Muscle layer of colon (tissue), 2 donors: ENCODE measurements at regions not wholly inside any gene's neighbourhood (a gene's known extent, or its start where the extent isn't known, plus 50 kb on each side); places are given as distances from the start of the nearest gene placed in this dataset.
"Not testable (repeated sequence)": the region's sequence is repeated elsewhere in the genome, so short reads cannot be mapped to it uniquely, and the experiment has no call there.

Experiments used
- H3K27ac ChIP-seq: one replicate; pipeline ENCODE4 v1.7.0; 2013; ENCODE audit warnings: low read depth, mild to moderate bottlenecking, low read length, moderate library complexity
- H3K27me3 ChIP-seq, 2 donors: one replicate each; pipeline ENCODE4 v1.7.0; 2013; ENCODE audit warnings: low read length in 2 of 2, mild to moderate bottlenecking in 2 of 2; ENCODE audit not compliant: insufficient read depth in 2 of 2, control insufficient read depth in 1 of 2
- H3K36me3 ChIP-seq: one replicate; pipeline ENCODE4 v1.7.0; 2013; ENCODE audit warnings: mild to moderate bottlenecking, low read length; ENCODE audit not compliant: insufficient read depth
- H3K4me1 ChIP-seq: one replicate; pipeline ENCODE4 v1.7.0; 2013; ENCODE audit warnings: mild to moderate bottlenecking, low read length; ENCODE audit not compliant: insufficient read depth
- H3K4me3 ChIP-seq, 2 donors: one replicate each; pipeline ENCODE4 v1.7.0; 2013; ENCODE audit warnings: low read length in 2 of 2, low read depth in 1 of 2, mild to moderate bottlenecking in 1 of 2, moderate library complexity in 1 of 2
- H3K9ac ChIP-seq: one replicate; pipeline ENCODE4 v1.7.0; 2013; ENCODE audit warnings: low read length
- H3K9me3 ChIP-seq: one replicate; pipeline ENCODE4 v1.7.0; 2013; ENCODE audit warnings: mild to moderate bottlenecking, low read length
- donor health status: abdominal sarcoma.
- donor health status: Adenocarcinoma of cecum.

DNA sequence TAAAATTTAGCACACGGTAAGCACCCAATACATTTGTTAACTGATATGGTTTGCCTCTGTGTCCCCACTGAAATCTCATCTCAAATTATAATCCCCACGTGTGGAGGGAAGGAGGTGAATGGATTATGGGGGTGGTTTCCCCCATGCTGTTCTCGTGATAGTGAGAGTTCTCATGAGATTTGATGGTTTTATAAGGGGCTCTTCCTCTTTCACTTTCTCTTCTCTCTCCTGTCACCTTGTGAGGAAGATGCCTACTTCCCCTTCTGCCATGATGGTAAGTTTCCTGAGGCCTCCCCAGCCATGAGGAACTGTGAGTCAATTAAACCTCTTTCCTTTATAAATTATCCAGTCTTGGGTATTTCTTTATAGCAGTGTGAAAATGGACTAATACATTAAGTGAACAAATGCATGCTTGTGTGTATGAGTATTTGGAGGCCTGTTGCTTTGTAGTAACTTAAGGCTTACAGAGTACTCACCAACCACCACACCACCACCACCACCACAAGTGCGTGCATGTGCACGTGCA is 159.8 kb downstream of the MTX2 start:
- not testable (repeated sequence) for H3K27me3 ChIP-seq, H3K4me3 ChIP-seq, H3K9me3 ChIP-seq, H3K9ac ChIP-seq, H3K36me3 ChIP-seq, H3K4me1 ChIP-seq, H3K27ac ChIP-seq

DNA sequence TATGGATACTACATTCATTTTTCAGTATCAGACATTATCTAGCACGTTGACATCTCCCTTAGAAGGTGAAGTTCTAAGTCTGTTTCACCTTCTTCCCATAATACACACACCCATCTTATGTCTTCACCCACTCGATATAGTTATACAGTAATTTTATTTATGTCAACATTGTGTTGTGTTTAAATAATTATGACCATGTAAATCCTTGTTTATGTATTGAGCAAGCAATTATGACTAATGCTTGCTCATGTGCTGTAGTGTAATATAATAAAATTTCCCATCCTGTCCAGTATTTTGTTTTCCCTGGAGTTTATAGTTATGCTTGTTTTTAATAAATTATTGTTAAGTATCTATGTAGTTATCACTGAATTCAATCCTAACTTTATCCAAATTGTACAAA is 163.2 kb downstream of the MTX2 start:
- Histone ChIP-seq H3K27me3 (no peaks in the 10 kb centered on the region), H3K27ac (no peak overlapping the region), H3K36me3 (no peaks in the 10 kb centered on the region), H3K9me3 (no peaks in the 10 kb centered on the region), H3K9ac (no peak overlapping the region), H3K4me1 (no peaks in the 10 kb centered on the region), H3K4me3 (no peak overlapping the region)

DNA sequence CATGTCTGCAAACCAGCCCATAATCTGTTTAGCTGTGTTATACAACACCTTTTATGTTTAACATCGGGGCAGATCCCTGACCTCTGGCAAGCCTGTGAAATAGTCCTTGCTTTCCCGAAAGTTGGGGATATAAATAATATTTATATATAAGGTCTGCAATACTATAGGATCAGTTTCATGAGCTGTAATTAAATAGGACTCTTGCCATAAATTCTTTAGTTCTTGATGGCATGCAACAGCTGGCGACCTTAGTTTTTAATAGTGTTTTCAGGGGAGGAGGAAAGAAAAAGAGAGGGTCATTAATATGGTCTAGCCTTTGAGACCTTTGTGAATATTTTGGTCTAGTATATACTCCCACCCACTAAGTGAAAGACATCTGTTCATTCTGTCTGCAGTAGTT is 166.5 kb downstream of the MTX2 start:
- Histone ChIP-seq H3K4me1 (no peaks in the 10 kb centered on the region), H3K27ac (no peak overlapping the region), H3K36me3 (no peaks in the 10 kb centered on the region), H3K27me3 (no peaks in the 10 kb centered on the region), H3K9me3 (no peaks in the 10 kb centered on the region), H3K4me3 (no peak overlapping the region), H3K9ac (no peak overlapping the region)

DNA sequence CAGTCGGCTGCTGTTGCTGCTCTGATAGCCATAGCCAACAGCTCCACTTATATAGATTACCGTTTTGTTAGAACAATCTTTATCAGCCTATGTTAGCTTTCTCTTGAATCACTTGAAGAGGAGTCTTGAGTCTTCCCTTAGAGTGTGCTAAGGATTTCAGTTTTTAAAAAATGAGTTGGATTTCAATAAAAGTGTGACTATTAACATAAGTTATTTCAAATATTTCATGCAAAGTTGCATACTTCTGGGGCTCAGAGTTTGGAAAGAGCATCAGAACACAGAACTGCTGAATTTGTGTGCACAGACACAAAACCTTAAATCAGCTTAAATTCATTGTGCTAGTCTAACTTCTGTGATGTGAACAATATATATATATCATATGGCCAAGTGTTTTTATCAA is 174.7 kb downstream of the MTX2 start:
- H3K9ac ChIP-seq = no peak overlapping the region
- no peak overlapping the region for H3K4me3 ChIP-seq
- H3K9me3 ChIP-seq = no peaks in the 10 kb centered on the region
- no peaks in the 10 kb centered on the region for H3K27me3 ChIP-seq
- H3K27ac ChIP-seq = no peak overlapping the region
- H3K36me3 ChIP-seq = no peaks in the 10 kb centered on the region
- no peaks in the 10 kb centered on the region for H3K4me1 ChIP-seq

- H3K4me1 ChIP-seq = no peaks in the 10 kb centered on the region
- H3K27ac ChIP-seq = no peak overlapping the region
- H3K9me3 ChIP-seq = no peaks in the 10 kb centered on the region
- no peaks in the 10 kb centered on the region for H3K27me3 ChIP-seq
- H3K36me3 ChIP-seq = no peaks in the 10 kb centered on the region
- no peak overlapping the region for H3K4me3 ChIP-seq
- no peak overlapping the region for H3K9ac ChIP-seq
Observed at GRCh38 chr2:176445956-176446355, 176.7 kb downstream of the MTX2 start.

GRCh38 chr2:176446718-176447414 is 177.6 kb downstream of the MTX2 start:
- H3K9ac ChIP-seq = no peak overlapping the region
- no peaks in the 10 kb centered on the region for H3K9me3 ChIP-seq
- H3K27me3 ChIP-seq = no peaks in the 10 kb centered on the region
- no peak overlapping the region for H3K4me3 ChIP-seq
- no peak overlapping the region for H3K27ac ChIP-seq
- H3K4me1 ChIP-seq = no peaks in the 10 kb centered on the region
- H3K36me3 ChIP-seq = no peaks in the 10 kb centered on the region

DNA sequence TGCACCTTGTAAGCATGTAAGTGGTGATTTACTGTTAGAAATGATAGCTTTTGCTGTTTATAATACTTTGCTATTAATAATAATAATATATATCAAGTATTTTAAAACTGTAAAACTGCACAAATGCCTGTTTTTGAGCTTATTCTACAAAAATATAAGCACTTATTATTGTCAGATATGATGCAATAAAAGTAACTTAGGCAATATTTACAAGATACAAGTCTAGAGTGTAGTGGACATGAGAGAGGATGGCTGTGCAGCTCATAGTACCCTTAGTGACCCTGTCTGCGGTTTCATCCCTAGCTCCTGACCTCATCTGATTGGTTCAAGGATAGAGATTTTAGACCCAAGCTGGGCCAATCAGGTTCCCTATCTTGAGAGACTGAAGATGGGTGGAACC is 178.4 kb downstream of the MTX2 start:
- Histone ChIP-seq H3K27me3 (no peaks in the 10 kb centered on the region), H3K4me3 (no peak overlapping the region), H3K36me3 (no peaks in the 10 kb centered on the region), H3K9me3 (no peaks in the 10 kb centered on the region), H3K9ac (no peak overlapping the region), H3K27ac (no peak overlapping the region), H3K4me1 (no peaks in the 10 kb centered on the region)

DNA sequence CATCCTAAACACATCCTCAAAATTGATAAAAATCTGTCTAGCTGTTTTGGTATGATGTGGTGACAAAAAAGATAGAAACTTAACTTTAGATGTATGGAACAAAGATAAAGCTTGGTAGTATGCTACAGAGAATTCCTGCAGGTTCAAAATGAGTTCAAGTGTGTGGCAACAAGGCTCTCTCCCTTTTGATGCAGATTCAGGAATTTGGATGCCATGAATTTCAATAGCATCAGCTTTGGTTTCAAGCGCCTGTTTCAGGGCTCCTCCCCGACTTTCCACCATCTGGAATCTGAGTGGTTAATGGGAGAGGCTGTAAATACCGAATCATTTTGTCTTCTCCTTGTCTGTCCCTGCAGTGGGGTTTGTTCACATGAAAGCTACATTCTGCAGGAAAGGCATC is 180.6 kb downstream of the MTX2 start:
- peaks cover 4% of the 10 kb centered on the region for H3K4me1 ChIP-seq
- no peak overlapping the region for H3K9ac ChIP-seq
- no peaks in the 10 kb centered on the region for H3K36me3 ChIP-seq
- no peak overlapping the region for H3K4me3 ChIP-seq
- H3K27me3 ChIP-seq = no peaks in the 10 kb centered on the region
- H3K27ac ChIP-seq = no peak overlapping the region
- H3K9me3 ChIP-seq = no peaks in the 10 kb centered on the region

- Histone ChIP-seq H3K4me3 (no peak overlapping the region), H3K27ac (no peak overlapping the region), H3K9me3 (no peaks in the 10 kb centered on the region), H3K9ac (no peak overlapping the region), H3K36me3 (no peaks in the 10 kb centered on the region), H3K4me1 (peaks cover 14% of the 10 kb centered on the region), H3K27me3 (no peaks in the 10 kb centered on the region)
Observed at GRCh38 chr2:176453784-176454183, 184.5 kb downstream of the MTX2 start.

GRCh38 chr2:176454893-176455815 is 185.9 kb downstream of the MTX2 start:
- Histone ChIP-seq H3K9me3 (no peaks in the 10 kb centered on the region), H3K36me3 (no peaks in the 10 kb centered on the region), H3K9ac (no peak overlapping the region), H3K27me3 (no peaks in the 10 kb centered on the region), H3K27ac (peak overlapping the region; percentile 28), H3K4me1 (peaks cover 14% of the 10 kb centered on the region), H3K4me3 (no peak overlapping the region)

DNA sequence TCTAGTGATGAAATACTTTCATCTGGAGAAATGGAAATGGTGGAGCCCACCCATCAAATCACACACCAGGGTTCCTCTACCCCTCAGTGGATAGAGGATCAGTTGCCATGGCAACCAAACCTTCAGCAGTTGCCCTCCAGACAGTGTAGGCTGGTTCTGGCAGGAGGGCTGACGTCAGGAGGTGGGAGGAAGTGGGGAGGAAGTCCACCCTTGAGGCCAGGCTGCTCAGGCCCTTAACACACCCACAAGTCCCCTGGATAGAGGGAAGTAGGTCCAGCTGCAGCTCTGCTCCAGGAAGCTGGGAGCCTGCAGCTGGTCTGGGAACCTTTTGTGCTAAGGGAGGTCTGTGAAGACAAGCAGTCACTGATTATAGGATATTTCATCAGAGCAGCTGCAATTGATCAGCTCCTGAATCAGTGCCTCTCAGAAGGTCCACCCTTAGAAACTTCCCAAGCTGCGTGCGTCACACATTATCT is 186.6 kb downstream of the MTX2 start:
- no peak overlapping the region for H3K27ac ChIP-seq

More for the DNA sequence above, 186.6 kb downstream of the MTX2 start:
- Histone ChIP-seq H3K4me3 (no peak overlapping the region), H3K9ac (no peak overlapping the region), H3K4me1 (peaks cover 14% of the 10 kb centered on the region), H3K9me3 (no peaks in the 10 kb centered on the region), H3K27me3 (no peaks in the 10 kb centered on the region), H3K36me3 (no peaks in the 10 kb centered on the region)
